H9 (cell line): ENCODE measurements at regions not wholly inside any gene's neighbourhood (a gene's known extent, or its start where the extent isn't known, plus 50 kb on each side); places are given as distances from the start of the nearest gene placed in this dataset.

Experiments used
- DNase-seq: peaks from one replicate; pipeline ENCODE4 v3.0.0-alpha.2; 2017
- H2AFZ ChIP-seq: one replicate; pipeline ENCODE4 v1.6.1; 2013; ENCODE audit warnings: mild to moderate bottlenecking, low read length, control low read depth, moderate library complexity
- H2AK5ac ChIP-seq: 2 replicates; pipeline ENCODE4 v1.6.1; 2013; ENCODE audit warnings: low read length, control low read depth, mixed read lengths; ENCODE audit not compliant: insufficient read length
- H2BK120ac ChIP-seq: one replicate; pipeline ENCODE4 v1.6.1; 2013; ENCODE audit warnings: low read depth, mild to moderate bottlenecking, low read length, control low read depth, inconsistent platforms; ENCODE audit not compliant: poor library complexity, severe bottlenecking
- H2BK12ac ChIP-seq: 2 replicates; pipeline ENCODE4 v1.6.1; 2013; ENCODE audit warnings: low read length, control low read depth, mixed read lengths, low read depth; ENCODE audit not compliant: insufficient read length
- H2BK15ac ChIP-seq: 2 replicates; pipeline ENCODE4 v1.6.1; 2013; ENCODE audit warnings: low read depth, low read length, control low read depth
- H2BK20ac ChIP-seq: one replicate; pipeline ENCODE4 v1.6.1; 2013; ENCODE audit warnings: low read depth, mild to moderate bottlenecking, low read length, control low read depth, inconsistent platforms; ENCODE audit not compliant: poor library complexity, severe bottlenecking
- H2BK5ac ChIP-seq: 2 replicates; pipeline ENCODE4 v1.6.1; 2013; ENCODE audit warnings: low read length, control low read depth, mixed read lengths; ENCODE audit not compliant: insufficient read length
- H3K14ac ChIP-seq: 2 replicates; pipeline ENCODE4 v1.6.1; 2013; ENCODE audit warnings: low read length, control low read depth; ENCODE audit not compliant: insufficient read depth
- H3K18ac ChIP-seq: 2 replicates; pipeline ENCODE4 v1.6.1; 2013; ENCODE audit warnings: low read depth, mild to moderate bottlenecking, mixed read lengths, low read length, control low read depth; ENCODE audit not compliant: insufficient read length
- H3K23ac ChIP-seq: 2 replicates; pipeline ENCODE4 v1.6.1; 2013; ENCODE audit warnings: low read length, control low read depth, mixed read lengths, low read depth; ENCODE audit not compliant: insufficient read length
- H3K23me2 ChIP-seq: 2 replicates; pipeline ENCODE4 v1.6.1; 2013; ENCODE audit warnings: low read depth, mild to moderate bottlenecking, mixed read lengths, low read length, control low read depth; ENCODE audit not compliant: insufficient read length, poor library complexity, severe bottlenecking
- H3K27ac ChIP-seq: 2 replicates; pipeline ENCODE4 v1.5.1; 2013; ENCODE audit warnings: low read length, control low read depth, mixed read lengths, low read depth; ENCODE audit not compliant: insufficient read length
- H3K27me3 ChIP-seq: 2 replicates; pipeline ENCODE4 v1.6.1; 2013; ENCODE audit warnings: low read length, control low read depth, inconsistent platforms; ENCODE audit not compliant: insufficient read depth
- H3K4ac ChIP-seq: 2 replicates; pipeline ENCODE4 v1.6.1; 2013; ENCODE audit warnings: low read depth, mild to moderate bottlenecking, control low read depth, inconsistent platforms, low read length, moderate library complexity
- H3K4me1 ChIP-seq: 2 replicates; pipeline ENCODE4 v1.6.1; 2013; ENCODE audit warnings: low read length, control low read depth, inconsistent platforms; ENCODE audit not compliant: insufficient read depth
- H3K4me2 ChIP-seq: 2 replicates; pipeline ENCODE4 v1.6.1; 2013; ENCODE audit warnings: low read length, control low read depth, mixed read lengths; ENCODE audit not compliant: insufficient read length, insufficient read depth
- H3K56ac ChIP-seq: 2 replicates; pipeline ENCODE4 v1.6.1; 2013; ENCODE audit warnings: low read depth, mild to moderate bottlenecking, mixed read lengths, low read length, control low read depth; ENCODE audit not compliant: insufficient read length
- H3K79me1 ChIP-seq: 2 replicates; pipeline ENCODE4 v1.6.1; 2013; ENCODE audit warnings: low read depth, mild to moderate bottlenecking, moderate library complexity, low read length, control low read depth, inconsistent platforms; ENCODE audit not compliant: insufficient read depth, poor library complexity, severe bottlenecking
- H3K79me2 ChIP-seq: 2 replicates; pipeline ENCODE4 v1.6.1; 2013; ENCODE audit warnings: low read length, control low read depth, inconsistent platforms; ENCODE audit not compliant: insufficient read depth
- H3K9ac ChIP-seq: 2 replicates; pipeline ENCODE4 v1.6.1; 2013; ENCODE audit warnings: low read length, control low read depth, mixed read lengths; ENCODE audit not compliant: insufficient read length; ENCODE audit errors: extremely low read depth
- H3K9me3 ChIP-seq: one replicate; pipeline ENCODE4 v1.6.1; 2013; ENCODE audit warnings: low read depth, low read length, inconsistent platforms; ENCODE audit not compliant: control insufficient read depth
- H3T11ph ChIP-seq: one replicate; pipeline ENCODE4 v1.6.1; 2013; ENCODE audit warnings: mild to moderate bottlenecking, low read length, control low read depth, inconsistent platforms
- H4K20me1 ChIP-seq: one replicate; pipeline ENCODE4 v1.6.1; 2013; ENCODE audit not compliant: control insufficient read depth, insufficient read length, insufficient read depth
- H4K5ac ChIP-seq: 2 replicates; pipeline ENCODE4 v1.6.1; 2013; ENCODE audit warnings: low read depth, mild to moderate bottlenecking, mixed read lengths, low read length, control low read depth; ENCODE audit not compliant: insufficient read length
- H4K8ac ChIP-seq: replicated peaks from 2 replicates; pipeline ENCODE4 v1.6.1; 2013; ENCODE audit warnings: low read length, control low read depth, mixed read lengths, low read depth; ENCODE audit not compliant: insufficient read length
- H4K91ac ChIP-seq: 2 replicates; pipeline ENCODE4 v1.6.1; 2013; ENCODE audit warnings: low read depth, mild to moderate bottlenecking, moderate library complexity, mixed read lengths, low read length, control low read depth; ENCODE audit not compliant: insufficient read length
- H3K27ac Mint-ChIP-seq, 3 experiments: 2 replicates in 2 of 3; 3 replicates in 1 of 3; pipeline ENCODE4 v1.8.0; 2020 to 2021; ENCODE audit warnings: mixed read lengths in 3 of 3, mild to moderate bottlenecking in 1 of 3, moderate library complexity in 1 of 3
- H3K27me3 Mint-ChIP-seq: 2 replicates; pipeline ENCODE4 v1.8.0; 2021; ENCODE audit warnings: low read depth, mild to moderate bottlenecking, moderate library complexity, mixed read lengths
- H3K36me3 Mint-ChIP-seq, 3 experiments: 2 replicates in 2 of 3; 3 replicates in 1 of 3; pipeline ENCODE4 v1.8.0; 2020 to 2021; ENCODE audit warnings: low read depth in 3 of 3, mixed read lengths in 3 of 3; ENCODE audit not compliant: insufficient read depth in 1 of 3
- H3K4me1 Mint-ChIP-seq, 2 experiments: 2 replicates each; pipeline ENCODE4 v1.8.0; 2020; ENCODE audit warnings: mixed read lengths in 2 of 2
- H3K4me3 Mint-ChIP-seq, 2 experiments: 2 replicates in 1 of 2; 3 replicates in 1 of 2; pipeline ENCODE4 v1.8.0; 2020 to 2021; ENCODE audit warnings: mild to moderate bottlenecking in 2 of 2, mixed read lengths in 2 of 2, moderate library complexity in 1 of 2
- H3K9me3 Mint-ChIP-seq, 2 experiments: 2 replicates in 1 of 2; 3 replicates in 1 of 2; pipeline ENCODE4 v1.8.0; 2020; ENCODE audit warnings: mild to moderate bottlenecking in 2 of 2, mixed read lengths in 2 of 2, moderate library complexity in 1 of 2
- WGBS: extraction: QIAGEN DNeasy Blood & Tissue Kit; methylation state at CpG from one replicate; pipeline ENCODE4 v1.1.7; 2013; ENCODE audit warnings: missing lambda C conversion rate, low lambda C conversion rate, mixed read lengths; ENCODE audit not compliant: insufficient read length; ENCODE audit errors: extremely low coverage; 5-methylcytosine and 5-hydroxymethylcytosine counted together
- TF ChIP-seq, protein P1 (sequence below): fragments of 200-600 bp; sonication (generic); conservative IDR thresholded peaks from 3 replicates; pipeline ENCODE4 v1.8.0; 2021; ENCODE audit warnings: antibody characterized with exemption, mild to moderate bottlenecking

DNA sequence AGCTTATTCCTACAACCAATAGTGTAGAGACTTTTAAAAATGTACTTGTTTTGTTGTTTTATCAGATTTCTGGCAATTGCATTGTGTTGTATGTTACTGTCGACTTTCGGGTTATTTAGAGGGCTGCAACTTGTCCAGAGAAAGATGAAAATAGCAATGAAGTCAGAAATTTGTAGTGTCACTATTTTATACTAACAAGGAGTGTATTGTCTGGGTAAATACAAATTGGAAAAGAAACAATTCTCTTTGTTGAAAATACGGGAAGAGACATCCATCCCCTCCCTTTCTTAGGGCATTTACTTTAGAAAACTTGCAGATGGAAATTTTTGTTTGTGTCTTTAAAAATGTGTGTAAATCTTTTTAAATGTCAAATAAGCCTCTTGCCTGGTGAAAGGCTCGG is 792.0 kb downstream of the PCDH18 start:
- H3K27me3 Mint-ChIP-seq = no peaks in the 10 kb centered on the region
- no peaks in the 10 kb centered on the region for H3K4me1 Mint-ChIP-seq
- Histone ChIP-seq H3K56ac (no peak overlapping the region), H3K14ac (no peak overlapping the region), H3K18ac (no peak overlapping the region), H3K4me1 (no peaks in the 10 kb centered on the region), H4K8ac (no peak overlapping the region), H4K5ac (no peak overlapping the region), H2BK5ac (no peak overlapping the region), H2BK120ac (no peak overlapping the region), H3K23me2 (no peaks in the 10 kb centered on the region), H2AK5ac (no peak overlapping the region), H2BK12ac (no peak overlapping the region), H3K79me2 (no peaks in the 10 kb centered on the region), H3K9me3 (peaks cover 9% of the 10 kb centered on the region), H3K9ac (no peak overlapping the region), H3K4me2 (no peak overlapping the region), H3K23ac (no peak overlapping the region), H3K79me1 (no peaks in the 10 kb centered on the region), H3K4ac (no peak overlapping the region), H3K27me3 (no peaks in the 10 kb centered on the region), H2BK15ac (no peak overlapping the region), H4K91ac (no peak overlapping the region), H3K27ac (no peak overlapping the region), H2AFZ (no peak overlapping the region), H2BK20ac (no peak overlapping the region), H4K20me1 (no peaks in the 10 kb centered on the region), H3T11ph (no peak overlapping the region)
- peaks cover 17 to 18% of the 10 kb centered on the region in 2 experiments for H3K9me3 Mint-ChIP-seq
- TF ChIP-seq, protein P1, sequence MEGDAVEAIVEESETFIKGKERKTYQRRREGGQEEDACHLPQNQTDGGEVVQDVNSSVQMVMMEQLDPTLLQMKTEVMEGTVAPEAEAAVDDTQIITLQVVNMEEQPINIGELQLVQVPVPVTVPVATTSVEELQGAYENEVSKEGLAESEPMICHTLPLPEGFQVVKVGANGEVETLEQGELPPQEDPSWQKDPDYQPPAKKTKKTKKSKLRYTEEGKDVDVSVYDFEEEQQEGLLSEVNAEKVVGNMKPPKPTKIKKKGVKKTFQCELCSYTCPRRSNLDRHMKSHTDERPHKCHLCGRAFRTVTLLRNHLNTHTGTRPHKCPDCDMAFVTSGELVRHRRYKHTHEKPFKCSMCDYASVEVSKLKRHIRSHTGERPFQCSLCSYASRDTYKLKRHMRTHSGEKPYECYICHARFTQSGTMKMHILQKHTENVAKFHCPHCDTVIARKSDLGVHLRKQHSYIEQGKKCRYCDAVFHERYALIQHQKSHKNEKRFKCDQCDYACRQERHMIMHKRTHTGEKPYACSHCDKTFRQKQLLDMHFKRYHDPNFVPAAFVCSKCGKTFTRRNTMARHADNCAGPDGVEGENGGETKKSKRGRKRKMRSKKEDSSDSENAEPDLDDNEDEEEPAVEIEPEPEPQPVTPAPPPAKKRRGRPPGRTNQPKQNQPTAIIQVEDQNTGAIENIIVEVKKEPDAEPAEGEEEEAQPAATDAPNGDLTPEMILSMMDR = no peak
- H3K27ac Mint-ChIP-seq = no peak overlapping the region
- no peak overlapping the region for H3K4me3 Mint-ChIP-seq
- no CpG with 5 or more reads among the region's 4 CpGs for WGBS
- H3K36me3 Mint-ChIP-seq = peaks cover 14 to 24% (median 15%) of the 10 kb centered on the region in 3 experiments
- no peak for DNase-seq
